ENCODE measurements at regions not wholly inside any gene's neighbourhood (a gene's known extent, or its start where the extent isn't known, plus 50 kb on each side); places are given as distances from the start of the nearest gene placed in this dataset.

DNA sequence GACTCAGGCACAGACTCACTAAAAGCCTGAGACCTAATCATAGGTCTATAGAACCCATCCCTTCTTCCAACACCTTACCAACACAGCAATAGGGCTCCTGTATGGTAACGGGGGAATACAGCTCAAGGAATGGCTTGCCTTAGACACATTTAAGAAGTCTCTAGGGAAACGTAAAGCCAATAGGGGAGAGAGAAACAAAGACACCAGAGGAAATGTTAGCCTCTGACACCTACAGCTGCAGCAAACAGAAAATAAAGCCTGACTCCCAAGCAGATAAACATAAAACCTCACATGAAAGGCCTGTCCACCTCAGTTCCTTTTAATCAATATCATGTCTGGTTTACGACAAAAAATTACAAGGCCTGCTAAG is 51.1 kb upstream of the NCOA1 start:
- no peak for DNase-seq (ENCODE audit: low read depth, low spot score)

DNA sequence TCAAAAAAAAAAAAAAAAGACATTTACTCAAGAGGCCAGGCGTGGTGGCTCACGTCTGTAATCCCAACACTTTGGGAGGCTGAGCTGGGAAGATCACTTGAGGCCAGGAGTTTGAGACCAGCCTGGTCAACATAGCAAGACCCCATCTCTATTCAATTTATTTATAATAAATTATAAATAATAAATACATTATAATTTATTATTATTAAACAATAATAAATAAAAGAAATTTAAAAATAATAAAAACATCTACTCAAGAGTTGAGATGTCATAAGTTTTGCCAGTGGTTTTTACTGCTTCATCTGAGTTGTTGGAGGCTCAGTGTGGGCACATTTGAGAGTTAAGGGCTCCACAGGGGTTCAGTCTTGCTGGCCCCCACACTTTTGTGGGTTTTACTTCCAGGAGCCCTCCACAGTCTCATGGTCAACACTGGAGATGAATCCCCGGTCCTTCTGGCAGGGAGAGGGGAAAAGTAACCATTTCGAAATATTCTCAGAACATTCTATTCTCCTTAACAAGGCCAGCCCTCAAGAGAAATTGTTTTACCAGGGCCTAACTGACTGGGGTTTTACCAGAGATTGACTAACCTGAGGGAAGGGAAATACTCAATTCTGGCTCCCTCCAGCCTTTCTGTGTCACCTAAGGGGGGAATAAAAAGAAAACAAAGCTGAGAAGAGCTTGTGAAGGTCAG is 51.6 kb upstream of the NCOA1 start:
- DNase-seq (ENCODE audit: low read depth, low spot score), result no peak

GRCh38 chr2:24438106-24438505 is 52.9 kb upstream of the NCOA1 start:
- no peak for DNase-seq (ENCODE audit: low read depth, low spot score)

DNA sequence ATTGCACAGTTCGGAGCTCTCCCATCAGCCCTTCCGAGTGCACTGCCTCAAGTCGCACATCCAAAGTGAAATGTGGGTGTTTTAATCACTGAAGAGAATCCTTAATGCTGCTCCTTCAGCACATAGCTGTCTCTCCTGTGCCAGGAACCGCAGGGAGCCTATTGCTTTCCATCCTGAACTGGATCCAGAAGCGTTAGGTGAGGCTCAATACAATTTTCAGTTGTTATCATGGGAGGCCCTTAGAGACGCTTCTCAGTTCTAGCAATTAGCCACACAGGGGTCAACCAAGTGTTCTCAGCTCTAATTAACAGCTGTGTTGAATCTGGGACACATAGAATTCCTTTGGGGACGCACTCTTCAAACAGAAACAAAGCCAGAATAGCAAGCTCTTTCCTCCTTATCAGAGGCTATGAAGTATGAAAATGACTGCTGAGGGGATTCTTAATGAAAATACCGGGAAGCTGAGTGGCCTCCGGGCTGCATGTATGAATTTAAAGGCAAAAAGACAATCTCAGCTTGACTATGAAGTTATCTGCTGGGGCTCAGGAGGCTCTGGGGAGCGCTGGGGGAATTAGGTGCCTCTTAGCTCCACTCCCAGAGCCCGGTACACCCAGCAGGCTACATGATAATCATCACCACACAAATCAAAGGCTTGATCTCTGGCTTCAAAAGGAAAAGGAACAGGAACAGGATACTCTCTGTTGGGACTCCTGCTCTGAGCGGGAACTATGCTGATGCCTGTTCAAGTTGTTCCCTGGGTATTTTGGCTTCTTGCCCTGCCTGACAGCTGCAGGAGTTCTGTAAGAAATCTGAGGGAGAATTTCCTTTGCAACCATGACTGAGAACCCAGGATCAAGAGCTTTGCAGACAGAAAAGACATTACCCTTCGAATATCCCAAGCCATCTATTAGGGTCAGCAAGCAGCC is 55.4 kb upstream of the NCOA1 start:
- peak; percentile 93 for DNase-seq (ENCODE audit: low read depth, low spot score)

DNA sequence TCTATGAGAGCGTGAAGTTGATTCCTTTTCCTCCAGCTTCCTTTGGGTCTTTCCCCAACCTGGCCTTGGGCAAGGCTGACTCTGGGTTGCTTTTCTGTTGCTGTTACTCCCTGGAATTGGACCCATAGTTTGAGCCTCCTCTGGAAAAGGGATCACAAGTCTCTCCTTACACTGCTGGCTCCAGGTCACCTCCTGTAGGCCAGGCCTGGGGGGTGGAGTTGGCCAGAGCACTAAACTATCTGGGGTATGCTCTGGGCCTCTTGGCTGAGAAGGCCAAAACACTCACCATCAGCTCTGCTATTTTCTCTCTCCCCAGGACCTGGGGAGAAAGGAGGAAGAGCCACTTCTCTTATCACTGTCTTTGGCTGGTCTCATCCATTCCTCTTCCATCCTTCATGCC is 56.5 kb upstream of the NCOA1 start:
- DNase-seq (ENCODE audit: low read depth, low spot score), result no peak

DNA sequence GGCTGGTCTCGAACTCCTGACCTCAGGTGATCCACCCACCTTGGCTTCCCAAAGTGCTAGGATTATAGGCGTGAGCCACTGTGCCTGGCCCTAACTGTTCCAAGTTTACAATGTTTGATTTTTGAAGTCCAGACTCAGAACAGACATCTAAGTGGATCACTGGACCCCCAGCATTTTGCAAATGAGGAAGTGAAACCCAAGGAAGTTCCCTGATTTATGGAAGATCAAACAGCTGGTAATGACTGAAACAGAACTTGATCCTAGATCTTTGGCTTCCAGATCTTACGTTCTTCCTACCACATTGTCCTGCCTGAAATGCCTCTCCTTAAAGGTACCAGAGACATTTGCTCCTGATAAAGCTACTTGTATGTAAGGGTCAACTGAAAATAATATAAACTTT is 58.3 kb upstream of the NCOA1 start:
- DNase-seq (ENCODE audit: low read depth, low spot score), result no peak

GRCh38 chr2:24432121-24432520 is 58.9 kb upstream of the NCOA1 start:
- DNase-seq (ENCODE audit: low read depth, low spot score), result no peak

DNA sequence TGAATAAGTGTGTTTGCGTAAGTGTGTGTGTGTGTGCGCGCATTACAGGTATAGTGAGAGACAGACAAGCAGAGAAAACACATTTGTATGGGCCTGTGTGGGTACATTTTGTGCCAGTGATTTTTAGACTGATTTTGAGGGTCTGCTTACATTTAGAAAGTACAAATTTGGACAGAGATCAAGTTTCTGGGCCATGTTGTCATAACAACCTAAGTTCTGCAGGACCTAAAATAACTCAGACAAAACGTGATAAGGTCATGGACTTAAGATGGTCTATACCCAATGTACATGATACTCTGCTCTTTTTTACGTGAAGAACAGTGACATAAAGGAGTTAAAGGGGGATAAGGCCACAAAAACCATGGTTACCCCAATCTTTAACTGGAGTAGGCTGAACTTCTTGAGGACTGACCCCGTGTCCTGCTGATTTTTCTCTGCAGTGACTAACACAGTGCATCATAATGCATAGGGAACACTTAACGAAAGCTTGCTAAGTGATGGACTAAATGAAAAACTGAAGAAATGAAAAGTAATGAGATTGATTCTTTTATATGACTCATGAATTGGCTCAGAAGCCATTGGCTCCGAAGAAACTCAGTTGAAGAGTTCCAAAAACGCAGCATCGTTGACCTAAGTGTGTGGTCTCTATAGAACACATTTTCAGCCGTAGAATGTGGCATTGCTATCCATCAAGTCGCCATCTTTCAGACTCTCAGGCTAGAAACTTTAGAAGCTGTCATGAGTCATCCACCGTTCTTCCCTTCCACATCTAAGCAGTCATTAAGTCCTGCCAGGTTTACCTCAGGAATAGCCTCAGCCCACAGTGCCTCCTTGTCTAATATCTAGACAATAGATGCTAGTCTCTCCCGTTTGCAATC is 61.6 kb upstream of the NCOA1 start:
- no peak for DNase-seq (ENCODE audit: low read depth, low spot score)

GRCh38 chr2:24424387-24424786 is 64.1 kb upstream of the ITSN2 start:
- no peak for DNase-seq (ENCODE audit: low read depth, low spot score)

- no peak for DNase-seq (ENCODE audit: low read depth, low spot score)
Measured at GRCh38 chr2:24423095-24423494, 62.8 kb upstream of the ITSN2 start.

GRCh38 chr2:24421668-24422067 is 61.3 kb upstream of the ITSN2 start:
- DNase-seq (ENCODE audit: low read depth, low spot score), result no peak

DNA sequence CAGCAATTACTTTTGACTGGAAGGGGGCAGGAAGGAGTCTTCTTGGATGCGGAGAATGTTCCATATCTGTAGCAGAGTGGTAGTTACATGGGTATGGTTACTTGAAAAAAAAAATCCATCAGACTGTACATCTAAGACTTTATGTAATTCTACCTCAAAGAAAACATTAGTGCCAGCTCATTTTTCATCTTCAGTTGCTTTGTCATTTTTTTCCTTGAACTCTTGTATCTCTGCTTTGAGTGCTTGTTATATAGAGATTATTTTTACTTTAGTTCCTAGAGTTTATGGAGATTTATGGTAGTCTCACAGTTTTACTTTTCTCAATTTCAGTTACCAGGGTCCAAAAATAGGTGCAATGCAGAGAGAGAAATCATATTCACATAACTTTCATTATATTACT is 60.0 kb upstream of the ITSN2 start:
- no peak for DNase-seq (ENCODE audit: low read depth, low spot score)

- no peak for DNase-seq (ENCODE audit: low read depth, low spot score)
Measured at GRCh38 chr2:24418166-24418841, 58.0 kb upstream of the ITSN2 start.

- DNase-seq (ENCODE audit: low read depth, low spot score), result no peak
Measured at GRCh38 chr2:24412812-24413211, 52.5 kb upstream of the ITSN2 start.

DNA sequence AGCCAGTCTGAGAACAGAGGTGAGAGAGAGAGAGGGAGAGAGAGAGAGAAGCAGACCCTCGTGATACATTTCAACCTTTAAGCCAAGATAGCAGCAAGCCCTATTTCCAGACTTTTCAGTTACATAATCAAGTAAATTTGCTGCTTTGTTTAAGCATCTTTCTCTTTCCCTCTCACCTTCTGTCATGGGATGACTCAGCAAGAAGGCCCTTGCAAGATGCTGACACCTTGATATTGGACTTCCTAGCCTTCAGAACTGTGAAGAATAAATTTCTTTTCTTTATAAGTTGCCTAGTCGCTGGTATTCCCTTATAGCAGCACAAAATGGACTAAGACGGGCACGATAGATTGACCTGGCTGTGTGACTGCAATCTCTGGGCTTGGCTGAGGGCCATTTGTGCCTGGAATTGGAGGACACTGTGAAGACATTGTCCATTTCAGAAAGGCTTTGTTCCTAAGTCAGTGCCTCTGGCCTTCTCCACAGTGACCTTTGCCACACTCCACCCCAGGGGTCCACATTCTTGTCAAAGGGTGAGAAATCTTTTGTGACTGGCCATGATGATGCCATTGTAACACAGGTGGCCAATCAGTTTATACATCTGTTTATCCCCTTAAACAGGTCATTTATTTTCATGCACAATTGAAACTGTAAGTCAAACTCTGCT is 51.3 kb upstream of the ITSN2 start:
- DNase-seq (ENCODE audit: low read depth, low spot score), result no peak

GRCh38 chr2:24410976-24411375 is 50.6 kb upstream of the ITSN2 start:
- no peak for DNase-seq (ENCODE audit: low read depth, low spot score)

- peak; percentile 57 for DNase-seq (ENCODE audit: low read depth, low spot score)
Measured at GRCh38 chr2:24409700-24410556, 49.6 kb upstream of the ITSN2 start.

All from smooth muscle cell of the brain vasculature (primary cell).